Memory B cell (primary cell): ENCODE measurements at regions not wholly inside any gene's neighbourhood (a gene's known extent, or its start where the extent isn't known, plus 50 kb on each side); places are given as distances from the start of the nearest gene placed in this dataset.

Source experiments
- ATAC-seq: fragments of 150-1000 bp; cut with Tn5 transposase; 2 replicates; pipeline ENCODE4 v1.10.0; 2021; ENCODE audit warnings: low read depth, mild to moderate bottlenecking, moderate library complexity
- DNase-seq, 2 donors: peaks; one replicate each; pipeline ENCODE4 v3.0.0; 2022; ENCODE audit warnings: low spot score in 2 of 2
- H3K27ac Mint-ChIP-seq: one replicate; pipeline ENCODE4 v1.8.0; 2022; ENCODE audit warnings: mild to moderate bottlenecking, moderate library complexity, mixed read lengths
- H3K27me3 Mint-ChIP-seq: one replicate; pipeline ENCODE4 v1.8.0; 2022; ENCODE audit warnings: mixed read lengths
- H3K36me3 Mint-ChIP-seq: one replicate; pipeline ENCODE4 v1.8.0; 2022; ENCODE audit warnings: mild to moderate bottlenecking, mixed read lengths
- H3K4me1 Mint-ChIP-seq: one replicate; pipeline ENCODE4 v1.8.0; 2022; ENCODE audit warnings: mixed read lengths
- H3K4me3 Mint-ChIP-seq: one replicate; pipeline ENCODE4 v1.8.0; 2022; ENCODE audit warnings: mild to moderate bottlenecking, moderate library complexity, mixed read lengths
- H3K9me3 Mint-ChIP-seq: one replicate; pipeline ENCODE4 v1.8.0; 2022; ENCODE audit warnings: mixed read lengths

DNA sequence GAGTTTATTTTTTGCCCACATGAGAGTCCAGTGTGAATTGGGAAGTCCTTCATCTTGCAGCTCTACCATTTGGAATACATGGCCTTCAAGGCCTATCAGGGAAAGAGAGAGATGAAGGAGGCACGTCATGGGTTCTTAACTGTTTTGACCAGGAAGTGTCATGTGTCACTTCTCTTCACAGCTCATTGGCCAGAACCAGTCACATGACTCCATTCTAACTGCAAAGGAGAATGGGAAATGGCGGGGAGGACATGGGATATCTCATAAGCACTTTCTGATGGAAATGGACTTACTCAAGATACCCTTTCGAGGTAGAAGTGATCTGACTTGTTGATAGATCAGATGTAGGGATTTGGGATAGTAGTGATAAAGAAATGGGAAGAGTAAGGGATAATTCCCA, 57.9 kb upstream of the CES5A start:
- Mint-ChIP-seq H3K9me3 (peaks cover 3% of the 10 kb centered on the region), H3K27ac (no peak overlapping the region), H3K4me1 (no peaks in the 10 kb centered on the region), H3K27me3 (peaks cover 11% of the 10 kb centered on the region), H3K36me3 (no peaks in the 10 kb centered on the region), H3K4me3 (no peak overlapping the region)
- DNase-seq = no peak
- ATAC-seq = no peak

DNA sequence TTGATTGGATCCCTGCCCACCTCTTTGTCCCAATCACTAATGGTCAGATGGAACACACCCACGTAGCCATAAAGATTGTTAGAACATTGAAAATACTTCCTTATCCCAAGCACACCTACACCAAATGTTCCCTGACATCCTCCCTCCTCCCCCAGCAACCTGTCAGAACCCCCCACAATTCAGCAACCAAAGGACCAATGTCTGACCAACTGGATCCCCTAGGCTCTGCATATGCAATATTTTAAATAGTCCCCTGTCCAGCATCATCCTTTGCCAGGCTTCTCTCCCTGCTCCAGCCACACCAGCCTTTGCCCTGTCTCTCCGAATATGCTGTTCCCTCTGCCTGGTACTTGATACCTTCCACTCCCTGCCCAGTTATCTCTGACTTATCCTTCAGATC, 54.9 kb upstream of the CES5A start:
- no peaks in the 10 kb centered on the region for H3K27me3 Mint-ChIP-seq
- ATAC-seq (no peak), DNase-seq (no peak)
- H3K9me3 Mint-ChIP-seq = peaks cover 5% of the 10 kb centered on the region
- no peaks in the 10 kb centered on the region for H3K36me3 Mint-ChIP-seq
- no peak overlapping the region for H3K4me3 Mint-ChIP-seq
- no peak overlapping the region for H3K27ac Mint-ChIP-seq
- H3K4me1 Mint-ChIP-seq = no peaks in the 10 kb centered on the region

DNA sequence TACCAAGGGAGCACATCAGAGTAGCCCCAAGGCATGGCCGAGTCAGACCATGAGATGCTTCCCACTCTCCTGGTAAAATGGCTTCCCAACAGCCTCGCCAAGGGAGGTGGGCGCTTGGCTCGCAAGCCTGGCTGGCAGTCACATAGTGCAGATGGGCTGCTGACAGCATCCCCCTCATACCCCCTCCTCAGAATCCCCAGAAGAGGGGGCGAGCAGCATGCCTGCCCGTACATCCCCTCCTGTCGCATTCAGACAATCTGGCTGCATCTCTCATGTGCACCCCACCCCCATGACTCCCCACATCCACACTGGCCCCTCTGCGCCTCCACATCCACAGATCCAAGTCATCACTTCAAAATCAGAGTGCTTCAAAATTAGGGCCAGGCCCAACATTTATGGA, 54.0 kb upstream of the CES5A start:
- DNase-seq (no peak), ATAC-seq (no peak)
- Mint-ChIP-seq H3K4me1 (no peaks in the 10 kb centered on the region), H3K27ac (no peak overlapping the region), H3K4me3 (no peak overlapping the region), H3K36me3 (no peaks in the 10 kb centered on the region), H3K9me3 (peaks cover 5% of the 10 kb centered on the region), H3K27me3 (no peaks in the 10 kb centered on the region)

GRCh38 chr16:55925242-55925641, 50.1 kb upstream of the CES5A start:
- no peak for ATAC-seq
- DNase-seq = no peak
- Mint-ChIP-seq H3K36me3 (peaks cover 2% of the 10 kb centered on the region), H3K27me3 (peaks cover 5% of the 10 kb centered on the region), H3K4me3 (no peak overlapping the region), H3K9me3 (peaks cover 7% of the 10 kb centered on the region), H3K27ac (no peak overlapping the region), H3K4me1 (no peaks in the 10 kb centered on the region)
